Large intestine (tissue), 3 donors: ENCODE measurements at regions not wholly inside any gene's neighbourhood (a gene's known extent, or its start where the extent isn't known, plus 50 kb on each side); places are given as distances from the start of the nearest gene placed in this dataset.
"Not testable (repeated sequence)": the region's sequence is repeated elsewhere in the genome, so short reads cannot be mapped to it uniquely, and the experiment has no call there.

Source experiments
- DNase-seq, 2 donors: peaks; one replicate each; pipeline versions ENCODE4 v3.0.0 to v3.0.0-alpha.2; 2013
- H3K27ac ChIP-seq: one replicate; pipeline ENCODE4 v1.5.1; 2013; ENCODE audit warnings: low read length
- H3K27me3 ChIP-seq: 2 replicates; pipeline ENCODE4 v1.6.1; 2013; ENCODE audit warnings: low read length; ENCODE audit not compliant: control insufficient read depth, insufficient read depth
- H3K36me3 ChIP-seq: 2 replicates; pipeline ENCODE4 v1.6.1; 2013; ENCODE audit warnings: low read length; ENCODE audit not compliant: control insufficient read depth, insufficient read depth
- H3K4me1 ChIP-seq: one replicate; pipeline ENCODE4 v1.6.1; 2013; ENCODE audit warnings: low read length; ENCODE audit not compliant: control insufficient read depth, insufficient read depth
- H3K4me3 ChIP-seq: one replicate; pipeline ENCODE4 v1.5.1; 2013; ENCODE audit warnings: low read length
- H3K9me3 ChIP-seq: one replicate; pipeline ENCODE4 v1.6.1; 2013; ENCODE audit warnings: mild to moderate bottlenecking, low read depth, low read length, moderate library complexity; ENCODE audit not compliant: control insufficient read depth
- WGBS: methylation state at CpG from one replicate; pipeline ENCODE4 v1.1.5; 2013; ENCODE audit warnings: low lambda C conversion rate; ENCODE audit not compliant: insufficient coverage; 5-methylcytosine and 5-hydroxymethylcytosine counted together

DNA sequence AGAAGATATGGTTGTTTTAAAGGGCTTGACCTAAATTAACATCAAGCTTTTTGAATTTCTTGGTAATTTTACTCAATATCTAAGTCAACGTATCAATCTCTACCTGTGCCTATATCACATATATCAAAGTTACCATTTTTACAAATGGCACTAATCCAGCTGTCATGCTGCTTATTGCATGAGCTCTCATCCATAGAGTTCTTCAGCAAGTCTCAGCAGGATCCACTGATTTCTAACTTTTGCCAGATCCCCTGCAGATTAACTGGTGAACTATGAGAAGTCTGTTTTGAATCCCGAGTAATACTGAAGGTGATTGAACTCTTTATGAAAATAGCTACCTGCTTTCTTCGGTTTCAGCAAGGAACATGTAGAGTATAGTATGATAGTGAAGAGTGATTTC is 1239.8 kb upstream of the ACO1 start:
- H3K36me3 ChIP-seq = no peaks in the 10 kb centered on the region
- WGBS = 100% methylated on average over 1 of the region's 3 CpGs

DNA sequence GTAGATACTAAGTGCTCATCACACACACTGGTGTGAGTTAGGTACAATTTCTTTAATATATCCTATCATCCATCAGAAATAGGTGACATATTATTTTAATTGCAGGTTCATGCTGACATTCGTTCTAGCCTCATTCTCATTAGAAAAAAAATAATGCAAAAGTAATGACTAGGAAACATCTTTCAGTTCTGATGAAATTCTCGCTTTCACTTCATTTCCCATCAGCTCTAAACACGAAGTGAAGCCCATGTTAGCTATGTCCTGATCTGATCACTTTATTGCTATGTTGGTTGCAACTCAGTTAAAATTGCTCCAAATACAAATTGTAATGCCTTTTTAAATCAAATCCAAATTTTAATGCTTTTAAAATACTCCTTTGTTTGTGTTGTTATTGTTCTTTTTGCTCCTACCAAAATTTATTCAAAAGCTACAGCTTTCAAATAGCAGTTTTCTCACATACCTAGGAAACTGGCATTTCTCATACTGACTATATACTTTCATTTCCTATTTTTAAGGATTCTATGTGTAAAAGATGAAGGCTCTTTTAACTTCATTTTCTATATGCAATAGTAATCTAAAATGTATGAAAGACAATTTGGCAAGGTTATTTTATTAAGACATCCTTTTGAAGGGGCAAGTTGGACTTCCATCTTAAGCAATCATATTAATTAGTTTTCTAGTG is 1237.8 kb upstream of the ACO1 start:
- Histone ChIP-seq H3K4me1 (no peaks in the 10 kb centered on the region), H3K9me3 (no peaks in the 10 kb centered on the region), H3K36me3 (no peaks in the 10 kb centered on the region), H3K27me3 (no peaks in the 10 kb centered on the region), H3K4me3 (no peak overlapping the region), H3K27ac (no peak overlapping the region)
- no peak for DNase-seq
- WGBS = 90% methylated on average over 2 of the region's 3 CpGs

More for the DNA sequence above, 1239.8 kb upstream of the ACO1 start:
- no peak for DNase-seq
- H3K27me3 ChIP-seq = no peaks in the 10 kb centered on the region
- H3K4me3 ChIP-seq = no peak overlapping the region
- no peak overlapping the region for H3K27ac ChIP-seq
- H3K4me1 ChIP-seq = no peaks in the 10 kb centered on the region
- H3K9me3 ChIP-seq = no peaks in the 10 kb centered on the region

DNA sequence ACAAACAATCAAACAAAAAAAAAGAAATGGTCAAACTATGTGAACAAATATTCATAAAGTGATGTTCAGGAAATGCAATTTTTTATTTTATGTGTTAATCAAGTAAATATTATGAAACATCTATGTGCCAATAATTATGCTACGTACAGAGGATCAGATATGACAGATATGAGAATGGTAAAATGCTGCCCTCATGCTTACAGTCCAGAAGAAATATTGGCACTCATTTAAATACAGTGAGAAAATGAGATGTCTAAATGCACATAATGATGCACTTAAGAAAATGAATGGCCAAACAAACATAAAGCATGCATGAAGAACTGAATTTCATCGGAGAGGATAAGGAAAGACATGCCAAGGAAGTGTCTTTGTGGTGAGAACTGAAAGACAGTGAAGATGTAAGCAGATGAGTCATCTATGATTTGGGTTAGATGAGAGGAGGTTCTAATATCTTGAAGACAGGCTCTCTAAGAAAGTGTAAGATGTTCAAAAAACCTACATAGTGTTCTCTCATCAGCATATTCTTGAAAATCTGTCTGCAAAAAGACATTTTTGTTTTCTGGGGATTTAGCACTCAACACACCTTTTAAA is 1231.1 kb upstream of the ACO1 start:
- WGBS = 82% methylated on average over 2 of the region's 2 CpGs
- Histone ChIP-seq H3K27ac (no peak overlapping the region), H3K4me1 (no peaks in the 10 kb centered on the region), H3K9me3 (no peaks in the 10 kb centered on the region), H3K4me3 (no peak overlapping the region), H3K36me3 (no peaks in the 10 kb centered on the region), H3K27me3 (no peaks in the 10 kb centered on the region)
- no peak for DNase-seq

GRCh38 chr9:31166516-31166915 is 1217.9 kb upstream of the ACO1 start:
- H3K4me1 ChIP-seq = no peaks in the 10 kb centered on the region
- no peak overlapping the region for H3K27ac ChIP-seq
- H3K36me3 ChIP-seq = no peaks in the 10 kb centered on the region
- no peaks in the 10 kb centered on the region for H3K27me3 ChIP-seq
- no peaks in the 10 kb centered on the region for H3K9me3 ChIP-seq
- DNase-seq = no peak
- WGBS = no CpG with 5 or more reads among the region's 4 CpGs
- no peak overlapping the region for H3K4me3 ChIP-seq

- Histone ChIP-seq H3K9me3 (no peaks in the 10 kb centered on the region), H3K27ac (no peak overlapping the region), H3K4me3 (no peak overlapping the region), H3K36me3 (no peaks in the 10 kb centered on the region), H3K4me1 (no peaks in the 10 kb centered on the region), H3K27me3 (no peaks in the 10 kb centered on the region)
- DNase-seq = no peak
Measured at GRCh38 chr9:31168161-31168560, 1216.3 kb upstream of the ACO1 start.

- Histone ChIP-seq H3K27ac (no peak overlapping the region), H3K4me1 (no peaks in the 10 kb centered on the region), H3K4me3 (no peak overlapping the region), H3K27me3 (no peaks in the 10 kb centered on the region), H3K36me3 (no peaks in the 10 kb centered on the region), H3K9me3 (no peaks in the 10 kb centered on the region)
- WGBS = 49% methylated on average over 2 of the region's 2 CpGs
- DNase-seq = no peak
Measured at GRCh38 chr9:31174681-31175080, 1209.8 kb upstream of the ACO1 start.

DNA sequence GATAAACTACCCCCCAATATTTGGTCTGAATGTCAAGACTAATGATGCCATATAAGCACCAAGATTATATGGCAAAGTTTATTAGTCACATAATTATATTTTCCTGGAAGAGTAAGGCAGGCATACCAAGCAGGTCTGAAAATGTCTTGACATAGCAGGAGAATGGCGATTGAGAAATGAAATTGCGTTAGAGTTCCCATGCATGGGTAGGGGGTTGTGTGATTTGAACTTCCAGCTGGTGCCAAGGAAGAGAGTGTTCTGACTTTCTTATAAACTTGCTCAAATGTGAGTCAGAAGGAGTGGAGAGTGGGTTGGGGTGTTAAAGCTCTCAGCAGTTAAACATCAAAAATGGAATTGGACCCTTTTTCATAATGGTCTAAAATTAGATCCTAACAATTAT is 1200.6 kb upstream of the ACO1 start:
- no peak for DNase-seq
- Histone ChIP-seq H3K4me1 (no peaks in the 10 kb centered on the region), H3K4me3 (no peak overlapping the region), H3K9me3 (no peaks in the 10 kb centered on the region), H3K27me3 (no peaks in the 10 kb centered on the region), H3K36me3 (no peaks in the 10 kb centered on the region), H3K27ac (no peak overlapping the region)
- WGBS = no CpG with 5 or more reads among the region's 2 CpGs

DNA sequence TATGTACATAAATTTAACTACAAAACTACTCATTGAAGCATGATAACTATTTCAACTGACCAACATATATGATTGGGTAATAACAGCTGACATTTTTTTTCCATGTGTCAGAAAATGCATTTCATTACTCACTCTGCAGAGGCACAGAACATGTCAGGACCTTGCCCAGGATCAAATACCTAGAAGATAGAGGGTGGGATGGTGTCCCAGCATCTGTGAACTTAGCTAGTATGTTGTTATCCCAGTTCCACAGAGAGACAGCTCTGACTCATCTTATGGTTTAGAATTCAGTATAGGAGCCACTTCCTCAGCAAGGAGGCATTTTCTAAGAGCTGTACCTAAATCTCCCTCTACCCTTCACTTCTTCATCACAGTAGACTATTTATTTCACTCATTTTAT is 1198.6 kb upstream of the ACO1 start:
- no peaks in the 10 kb centered on the region for H3K9me3 ChIP-seq
- no peaks in the 10 kb centered on the region for H3K27me3 ChIP-seq

GRCh38 chr9:31188496-31188895 is 1195.9 kb upstream of the ACO1 start:
- Histone ChIP-seq H3K9me3 (no peaks in the 10 kb centered on the region), H3K4me1 (no peaks in the 10 kb centered on the region), H3K27me3 (no peaks in the 10 kb centered on the region), H3K27ac (no peak overlapping the region), H3K4me3 (no peak overlapping the region), H3K36me3 (no peaks in the 10 kb centered on the region)
- DNase-seq = no peak
- WGBS = no CpG with 5 or more reads among the region's 1 CpG

More for the DNA sequence above, 1198.6 kb upstream of the ACO1 start:
- H3K4me3 ChIP-seq = no peak overlapping the region
- H3K36me3 ChIP-seq = no peaks in the 10 kb centered on the region
- no peaks in the 10 kb centered on the region for H3K4me1 ChIP-seq
- DNase-seq = no peak
- no peak overlapping the region for H3K27ac ChIP-seq

DNA sequence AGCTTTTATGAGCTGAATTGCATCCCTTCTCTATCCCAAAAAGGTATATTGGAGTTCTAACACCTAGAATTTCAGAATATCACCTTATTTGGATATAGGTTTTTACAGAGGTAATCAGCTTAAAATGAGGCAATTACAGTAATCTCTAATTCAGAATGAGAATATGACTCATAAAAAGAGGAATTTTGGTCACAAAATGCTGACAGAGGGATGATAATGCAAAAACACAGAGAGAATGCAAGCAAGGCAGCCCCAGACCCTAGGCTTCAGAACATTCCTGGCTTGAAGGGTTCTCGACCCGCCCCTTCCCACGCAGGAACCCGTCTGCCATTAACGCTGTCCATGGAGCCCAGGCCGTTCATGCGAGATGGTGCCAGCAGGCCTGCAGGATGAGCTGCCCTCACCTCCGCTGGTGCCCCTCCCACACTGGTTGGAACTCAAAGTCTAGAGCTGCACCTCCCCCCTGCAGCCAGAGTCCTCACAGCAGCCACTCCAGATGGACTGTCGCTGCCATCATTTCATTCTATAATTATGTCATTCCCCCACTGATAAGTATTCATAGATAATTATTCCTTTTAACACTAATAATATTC is 1173.4 kb upstream of the ACO1 start:
- DNase-seq = no peak
- Histone ChIP-seq H3K27me3 (no peaks in the 10 kb centered on the region), H3K4me3 (no peak overlapping the region), H3K4me1 (no peaks in the 10 kb centered on the region), H3K9me3 (no peaks in the 10 kb centered on the region), H3K27ac (no peak overlapping the region), H3K36me3 (no peaks in the 10 kb centered on the region)
- WGBS = no CpG with 5 or more reads among the region's 9 CpGs

DNA sequence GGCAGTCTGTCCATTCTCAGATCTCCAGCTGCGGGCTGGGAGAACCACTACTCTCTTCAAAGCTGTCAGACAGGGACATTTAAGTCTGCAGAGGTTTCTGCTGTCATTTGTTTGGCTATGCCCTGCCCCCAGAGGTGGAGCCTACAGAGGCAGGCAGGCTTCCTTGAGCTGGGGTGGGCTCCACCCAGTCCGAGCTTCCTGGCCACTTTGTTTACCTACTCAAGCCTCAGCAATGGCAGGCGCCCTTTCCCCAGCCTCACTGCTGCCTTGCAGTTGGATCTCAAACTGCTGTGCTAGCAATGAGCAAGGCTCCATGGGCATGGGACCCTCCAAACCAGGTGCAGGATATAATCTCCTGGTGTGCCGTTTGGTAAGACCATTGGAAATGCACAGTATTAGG is 1154.5 kb upstream of the ACO1 start:
- H3K27me3 ChIP-seq, H3K4me3 ChIP-seq, H3K36me3 ChIP-seq, H3K27ac ChIP-seq, H3K4me1 ChIP-seq, DNase-seq, H3K9me3 ChIP-seq: not testable (repeated sequence)
- no CpG with 5 or more reads among the region's 4 CpGs for WGBS
